ENCODE measurements at regions not wholly inside any gene's neighbourhood (a gene's known extent, or its start where the extent isn't known, plus 50 kb on each side); places are given as distances from the start of the nearest gene placed in this dataset.
A peak's percentile ranks its signal among the peaks of the same experiment; 100 is the strongest.

- peaks cover 7% of the 10 kb centered on the region for H3K9me3 Mint-ChIP-seq
- peaks cover 13% of the 10 kb centered on the region for H3K36me3 Mint-ChIP-seq (ENCODE audit: low read depth)
- no peak overlapping the region for H3K4me3 Mint-ChIP-seq
- H3K27ac Mint-ChIP-seq, result no peak overlapping the region
- DNase-seq (ENCODE audit: low spot score), result no peak
- intact Hi-C loops (cut with micrococcal nuclease), result loop anchor here (2.0 to 10.0 kb wide), 9 partner anchors 133 to 1893 kb away; partner anchors contain the start of genes PGM2, TLR1 and TLR6
- H3K4me1 Mint-ChIP-seq (ENCODE audit: low read depth), result peaks cover 72% of the 10 kb centered on the region
- H3K27me3 Mint-ChIP-seq (ENCODE audit: insufficient read depth), result peaks cover 15% of the 10 kb centered on the region
Observed at GRCh38 chr4:38311495-38312126, 351.4 kb downstream of the PTTG2 start.

GRCh38 chr4:38313175-38313574 lies 350.8 kb upstream of the KLF3 start:
- Mint-ChIP-seq H3K9me3 (peaks cover 7% of the 10 kb centered on the region), H3K4me1 (ENCODE audit: low read depth) (peaks cover 63% of the 10 kb centered on the region), H3K36me3 (ENCODE audit: low read depth) (peaks cover 13% of the 10 kb centered on the region), H3K27me3 (ENCODE audit: insufficient read depth) (peaks cover 13% of the 10 kb centered on the region), H3K4me3 (no peak overlapping the region), H3K27ac (no peak overlapping the region)
- intact Hi-C loops (cut with micrococcal nuclease), result loop anchor here (5.0 to 10.0 kb wide), 4 partner anchors 488 to 1892 kb away; partner anchors contain the start of genes PGM2 and TLR6
- DNase-seq (ENCODE audit: low spot score), result no peak

- intact Hi-C loops (cut with micrococcal nuclease), result loop anchor here (5.0 to 10.0 kb wide), 4 partner anchors 489 to 1891 kb away; partner anchors contain the start of genes PGM2 and TLR6
- Mint-ChIP-seq H3K4me3 (no peak overlapping the region), H3K4me1 (ENCODE audit: low read depth) (peaks cover 65% of the 10 kb centered on the region), H3K27me3 (ENCODE audit: insufficient read depth) (peaks cover 8% of the 10 kb centered on the region), H3K9me3 (peaks cover 7% of the 10 kb centered on the region), H3K36me3 (ENCODE audit: low read depth) (peaks cover 11% of the 10 kb centered on the region), H3K27ac (no peak overlapping the region)
- DNase-seq (ENCODE audit: low spot score), result no peak
Observed at GRCh38 chr4:38313999-38314561, 349.9 kb upstream of the KLF3 start.

GRCh38 chr4:38314663-38315062 lies 349.3 kb upstream of the KLF3 start:
- no peak overlapping the region for H3K4me3 Mint-ChIP-seq
- intact Hi-C loops (cut with micrococcal nuclease), result loop anchor here (5.0 to 10.0 kb wide), 4 partner anchors 490 to 1890 kb away; partner anchors contain the start of genes PGM2 and TLR6
- DNase-seq (ENCODE audit: low spot score), result no peak
- peaks cover 8% of the 10 kb centered on the region for H3K27me3 Mint-ChIP-seq (ENCODE audit: insufficient read depth)
- peaks cover 7% of the 10 kb centered on the region for H3K9me3 Mint-ChIP-seq
- H3K4me1 Mint-ChIP-seq (ENCODE audit: low read depth), result peaks cover 65% of the 10 kb centered on the region
- peaks cover 11% of the 10 kb centered on the region for H3K36me3 Mint-ChIP-seq (ENCODE audit: low read depth)
- H3K27ac Mint-ChIP-seq, result no peak overlapping the region

- Mint-ChIP-seq H3K36me3 (ENCODE audit: low read depth) (peaks cover 11% of the 10 kb centered on the region), H3K4me3 (no peak overlapping the region), H3K27ac (no peak overlapping the region), H3K27me3 (ENCODE audit: insufficient read depth) (peaks cover 8% of the 10 kb centered on the region), H3K4me1 (ENCODE audit: low read depth) (peaks cover 65% of the 10 kb centered on the region), H3K9me3 (peaks cover 7% of the 10 kb centered on the region)
- no peak for DNase-seq (ENCODE audit: low spot score)
- intact Hi-C loops (cut with micrococcal nuclease), result loop anchor here (10.0 kb wide), 3 partner anchors 490 to 1890 kb away; partner anchors contain the start of gene PGM2
Observed at GRCh38 chr4:38315286-38315685, 348.7 kb upstream of the KLF3 start.

GRCh38 chr4:38316045-38316444 lies 348.0 kb upstream of the KLF3 start:
- Mint-ChIP-seq H3K36me3 (ENCODE audit: low read depth) (peaks cover 10% of the 10 kb centered on the region), H3K27me3 (ENCODE audit: insufficient read depth) (peaks cover 8% of the 10 kb centered on the region), H3K4me3 (no peak overlapping the region), H3K9me3 (peaks cover 7% of the 10 kb centered on the region), H3K27ac (no peak overlapping the region), H3K4me1 (ENCODE audit: low read depth) (peaks cover 65% of the 10 kb centered on the region)
- intact Hi-C loops (cut with micrococcal nuclease), result loop anchor here (10.0 kb wide), 3 partner anchors 491 to 1889 kb away; partner anchors contain the start of gene PGM2
- DNase-seq (ENCODE audit: low spot score), result no peak

- H3K27me3 Mint-ChIP-seq (ENCODE audit: insufficient read depth), result peaks cover 7% of the 10 kb centered on the region
- peaks cover 65% of the 10 kb centered on the region for H3K4me1 Mint-ChIP-seq (ENCODE audit: low read depth)
- H3K4me3 Mint-ChIP-seq, result no peak overlapping the region
- H3K27ac Mint-ChIP-seq, result no peak overlapping the region
- intact Hi-C loops (cut with micrococcal nuclease), result loop anchor here (10.0 kb wide), 3 partner anchors 492 to 1888 kb away; partner anchors contain the start of gene PGM2
- H3K9me3 Mint-ChIP-seq, result peaks cover 4% of the 10 kb centered on the region
- peaks cover 8% of the 10 kb centered on the region for H3K36me3 Mint-ChIP-seq (ENCODE audit: low read depth)
- no peak for DNase-seq (ENCODE audit: low spot score)
Observed at GRCh38 chr4:38317041-38317674, 346.8 kb upstream of the KLF3 start.

- H3K36me3 Mint-ChIP-seq (ENCODE audit: low read depth), result peaks cover 4% of the 10 kb centered on the region
- peak overlapping the region; percentile 79 for H3K27ac Mint-ChIP-seq
- peaks cover 4% of the 10 kb centered on the region for H3K9me3 Mint-ChIP-seq
- intact Hi-C loops (cut with micrococcal nuclease), result loop anchor here (1.0 to 10.0 kb wide), 6 partner anchors 9 to 1886 kb away; partner anchors contain the start of gene PGM2
- DNase-seq (ENCODE audit: low spot score), result peak; percentile 73
- peaks cover 5% of the 10 kb centered on the region for H3K27me3 Mint-ChIP-seq (ENCODE audit: insufficient read depth)
- peaks cover 63% of the 10 kb centered on the region for H3K4me1 Mint-ChIP-seq (ENCODE audit: low read depth)
- peak overlapping the region; percentile 48 for H3K4me3 Mint-ChIP-seq
Observed at GRCh38 chr4:38318737-38319455, 345.1 kb upstream of the KLF3 start.

- peaks cover 2% of the 10 kb centered on the region for H3K36me3 Mint-ChIP-seq (ENCODE audit: low read depth)
- H3K4me3 Mint-ChIP-seq, result peak overlapping the region; percentile 48
- peak; percentile 83 for DNase-seq (ENCODE audit: low spot score)
- peaks cover 5% of the 10 kb centered on the region for H3K27me3 Mint-ChIP-seq (ENCODE audit: insufficient read depth)
- intact Hi-C loops (cut with micrococcal nuclease), result loop anchor here (1.0 to 10.0 kb wide), 9 partner anchors 9 to 1885 kb away; partner anchors contain the start of gene PGM2
- peaks cover 55% of the 10 kb centered on the region for H3K4me1 Mint-ChIP-seq (ENCODE audit: low read depth)
- peaks cover 10% of the 10 kb centered on the region for H3K9me3 Mint-ChIP-seq
- peak overlapping the region; percentile 79 for H3K27ac Mint-ChIP-seq
Observed at GRCh38 chr4:38319456-38320342, 344.3 kb upstream of the KLF3 start.

GRCh38 chr4:38320343-38320695 lies 343.7 kb upstream of the KLF3 start:
- Mint-ChIP-seq H3K9me3 (peaks cover 10% of the 10 kb centered on the region), H3K4me1 (ENCODE audit: low read depth) (peaks cover 49% of the 10 kb centered on the region), H3K27ac (no peak overlapping the region), H3K36me3 (ENCODE audit: low read depth) (peaks cover 2% of the 10 kb centered on the region), H3K27me3 (ENCODE audit: insufficient read depth) (peaks cover under 1% of the 10 kb centered on the region), H3K4me3 (no peak overlapping the region)
- intact Hi-C loops (cut with micrococcal nuclease), result loop anchor here (1.0 to 5.0 kb wide), 3 partner anchors 137 to 355 kb away; no protein-coding TSS in a partner anchor
- DNase-seq (ENCODE audit: low spot score), result no peak

GRCh38 chr4:38320833-38321232 lies 343.2 kb upstream of the KLF3 start:
- no peak for DNase-seq (ENCODE audit: low spot score)
- Mint-ChIP-seq H3K27ac (no peak overlapping the region), H3K4me3 (no peak overlapping the region), H3K27me3 (ENCODE audit: insufficient read depth) (no peaks in the 10 kb centered on the region), H3K9me3 (peaks cover 13% of the 10 kb centered on the region), H3K4me1 (ENCODE audit: low read depth) (peaks cover 52% of the 10 kb centered on the region), H3K36me3 (ENCODE audit: low read depth) (peaks cover 4% of the 10 kb centered on the region)
- intact Hi-C loops (cut with micrococcal nuclease), result loop anchor here (1.0 to 5.0 kb wide), 3 partner anchors 136 to 354 kb away; no protein-coding TSS in a partner anchor

Data from activated T-helper 1 cell treated with anti-CD3 and anti-CD28 coated beads, Interleukin-12 subunit alpha, Interleukin-12 subunit beta, Interleukin-2, Interleukin-4 antibody, amounts not matched to agents 30 ng/mL and 10 ng/mL and 1 ng/mL, durations not matched to agents 14 hours and 24 hours and 36 hours (primary cell).